Left renal pelvis (tissue), 4 donors: ENCODE measurements at regions not wholly inside any gene's neighbourhood (a gene's known extent, or its start where the extent isn't known, plus 50 kb on each side); places are given as distances from the start of the nearest gene placed in this dataset.
A peak's percentile ranks its signal among the peaks of the same experiment; 100 is the strongest.
"Not testable (repeated sequence)": the region's sequence is repeated elsewhere in the genome, so short reads cannot be mapped to it uniquely, and the experiment has no call there.

ENCODE experiments used
- DNase-seq, 4 donors: peaks; one replicate each; pipeline ENCODE4 v3.0.0-alpha.2; 2013; ENCODE audit warnings: low read depth in 4 of 4, low spot score in 3 of 4

DNA sequence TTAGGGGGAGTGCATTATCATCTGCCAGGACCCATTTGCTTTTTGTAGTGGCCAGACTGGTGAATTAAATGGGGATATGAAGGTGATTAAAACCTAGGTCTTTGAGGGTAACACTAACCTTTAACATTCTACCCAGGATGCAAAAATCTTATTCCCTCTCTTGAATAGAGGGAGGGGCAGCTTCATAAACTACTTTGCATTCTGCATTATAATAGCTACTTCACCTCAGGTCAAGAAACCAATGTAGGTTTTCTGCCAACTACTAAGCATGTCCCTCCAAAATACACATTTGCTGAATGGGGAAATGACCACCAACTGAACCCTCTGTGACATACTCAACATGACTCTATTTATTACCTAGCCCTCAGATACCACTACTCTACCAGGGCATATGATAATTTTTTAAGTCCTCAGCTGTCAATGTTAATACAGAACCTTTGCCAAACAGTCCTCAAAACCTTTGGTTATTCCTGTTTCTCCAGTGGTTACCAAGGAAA lies 477.6 kb upstream of the CD180 start:
- DNase-seq, result no peak

GRCh38 chr5:67673618-67674017 lies 477.0 kb upstream of the CD180 start:
- DNase-seq, result no peak

DNA sequence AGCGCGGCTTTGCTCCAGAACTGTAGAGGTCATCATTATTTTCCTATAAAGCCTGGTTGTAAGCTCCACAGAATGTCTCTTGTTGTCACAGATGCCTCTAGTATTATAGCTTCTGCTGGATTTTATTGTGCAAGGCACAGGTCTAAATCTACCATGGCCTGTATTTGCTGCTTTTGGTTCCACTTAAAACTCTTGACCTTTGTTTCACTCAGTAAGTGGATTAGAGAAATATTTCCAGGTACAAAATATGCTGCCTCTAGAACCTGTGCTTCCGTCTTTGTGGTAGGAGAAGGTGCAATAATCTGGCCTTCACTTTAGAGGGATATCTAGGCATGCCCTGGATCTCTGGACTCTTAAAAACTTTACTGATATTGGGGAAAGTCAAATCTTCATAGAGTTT lies 476.6 kb upstream of the CD180 start:
- DNase-seq, result no peak

DNA sequence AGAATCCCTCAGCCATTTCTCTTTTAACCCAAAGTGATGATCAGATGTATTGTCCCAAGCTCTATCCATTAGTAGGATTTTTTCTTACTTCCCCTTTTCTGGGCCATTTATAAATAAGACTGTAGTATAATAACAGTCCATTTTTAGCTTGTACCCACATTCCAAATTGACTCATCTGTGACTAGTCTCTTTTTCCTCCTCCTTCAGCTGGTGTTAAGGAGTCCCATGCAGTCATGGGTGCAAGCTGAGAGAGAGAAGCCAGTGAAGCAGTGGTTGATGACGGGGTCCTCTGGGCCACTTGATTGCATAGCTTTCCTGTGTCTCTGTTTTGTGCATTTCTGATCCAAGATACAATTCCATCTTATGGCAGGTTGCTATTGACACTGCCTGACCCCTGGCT lies 476.0 kb upstream of the CD180 start:
- DNase-seq, result no peak

- no peak for DNase-seq
These were observed 473.3 kb upstream of the CD180 start for GRCh38 chr5:67669916-67670315.

- DNase-seq, result no peak
These were observed 463.6 kb upstream of the CD180 start for GRCh38 chr5:67660149-67660548.

GRCh38 chr5:67659288-67659687 lies 462.7 kb upstream of the CD180 start:
- DNase-seq, result no peak

DNA sequence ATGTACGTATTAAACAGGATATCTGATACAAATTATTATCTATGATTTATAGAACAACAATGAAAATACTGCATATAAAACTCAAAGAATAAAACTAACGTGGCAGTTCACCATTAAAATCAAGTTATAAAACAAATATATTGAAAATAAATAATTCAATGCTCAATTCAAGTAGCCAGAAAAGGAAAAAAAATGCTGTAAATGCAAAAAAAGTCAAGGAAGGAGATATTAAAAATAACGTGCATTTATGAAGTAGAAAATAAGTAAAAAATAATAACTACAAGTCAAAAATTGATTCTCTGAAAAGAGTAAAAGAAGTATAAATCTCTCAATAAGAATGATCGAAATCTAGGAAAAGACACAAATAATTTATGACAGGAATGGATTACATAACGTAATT lies 460.5 kb upstream of the CD180 start:
- DNase-seq, result no peak

GRCh38 chr5:67652201-67652600 lies 455.6 kb upstream of the CD180 start:
- DNase-seq, result no peak

GRCh38 chr5:67651180-67651579 lies 454.6 kb upstream of the CD180 start:
- DNase-seq, result no peak

DNA sequence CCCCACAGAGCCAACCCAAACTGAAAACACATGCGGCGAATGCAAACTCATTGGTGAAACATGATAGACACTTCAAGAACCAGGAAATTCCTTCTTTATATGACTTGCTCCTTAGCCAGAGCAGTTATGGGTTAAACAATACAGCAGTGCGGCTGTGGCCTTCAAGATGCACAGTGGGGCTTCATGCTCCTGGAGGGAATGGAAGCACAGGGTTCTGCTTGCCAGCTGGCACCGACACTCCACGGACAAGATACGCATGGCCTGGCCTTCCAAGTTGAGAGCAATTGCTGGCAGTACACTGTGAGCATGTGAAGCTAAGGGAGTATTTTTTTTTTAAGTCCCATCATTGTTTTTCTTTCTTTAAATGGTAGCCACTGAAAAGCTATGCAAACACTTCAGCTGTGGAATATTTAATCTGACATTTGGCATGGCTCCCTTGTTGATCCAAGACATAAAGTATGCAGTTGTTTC lies 451.6 kb upstream of the CD180 start:
- DNase-seq, result peak; percentile 9 to 45 (median 30)

- DNase-seq, result no peak
These were observed 451.2 kb upstream of the CD180 start for GRCh38 chr5:67647772-67648171.

DNA sequence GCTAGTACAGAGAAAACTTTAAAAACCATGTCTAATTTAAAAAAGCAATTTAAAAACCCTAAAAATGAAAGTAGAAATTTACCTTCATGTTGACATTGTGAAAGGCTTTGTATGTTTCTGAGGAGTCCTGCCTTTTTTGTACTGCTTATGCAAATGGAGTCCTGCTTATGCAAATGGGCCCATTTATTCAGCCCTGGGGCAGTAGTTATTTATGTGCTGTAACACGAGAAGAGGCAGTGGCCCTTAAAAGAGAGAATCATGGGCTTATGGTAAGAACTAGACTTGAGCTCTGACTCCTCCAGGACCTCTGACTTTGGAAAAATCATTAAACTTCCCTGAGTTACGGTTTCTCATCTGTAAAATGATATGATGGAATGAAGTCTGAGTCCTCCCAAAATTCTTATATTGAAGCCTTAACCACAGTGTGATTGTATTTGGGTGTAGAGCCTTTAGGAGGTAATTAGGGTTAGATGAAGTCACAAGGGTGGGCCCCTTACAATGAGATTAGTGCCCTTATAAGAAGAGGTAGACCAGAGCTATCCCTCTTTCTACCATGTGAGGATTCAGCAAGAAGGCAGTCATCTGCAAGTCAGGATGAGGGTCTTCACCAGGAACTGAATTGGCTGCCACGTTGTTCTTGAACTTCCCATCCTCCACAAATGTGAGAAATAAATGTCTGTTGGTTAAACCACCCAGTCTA lies 447.8 kb upstream of the CD180 start:
- no peak for DNase-seq

GRCh38 chr5:67643536-67643935 lies 446.9 kb upstream of the CD180 start:
- no peak for DNase-seq

GRCh38 chr5:67639976-67640375 lies 443.4 kb upstream of the CD180 start:
- DNase-seq, result no peak

DNA sequence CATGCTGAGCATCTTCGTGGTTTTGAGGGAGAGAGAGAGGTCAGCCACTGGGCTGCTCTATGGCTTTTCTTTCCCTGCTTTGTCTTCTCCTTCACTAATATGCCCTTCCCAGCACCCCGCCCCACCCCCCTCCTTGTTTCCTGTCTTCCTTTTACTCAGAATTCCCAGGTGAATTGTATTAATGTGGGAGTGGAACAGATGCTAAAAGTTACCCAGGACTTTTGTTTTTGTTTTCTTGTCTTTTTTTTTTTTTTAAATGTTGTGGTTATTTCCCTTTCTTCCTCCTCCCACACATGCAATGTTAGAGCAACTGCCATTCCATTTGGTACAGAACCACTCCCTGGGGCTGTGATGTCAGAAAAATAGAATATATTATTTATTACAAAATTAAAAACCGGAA lies 442.7 kb upstream of the CD180 start:
- DNase-seq, result no peak

GRCh38 chr5:67636850-67637524 lies 440.4 kb upstream of the CD180 start:
- no peak for DNase-seq

GRCh38 chr5:67636091-67636490 lies 439.5 kb upstream of the CD180 start:
- DNase-seq, result no peak

- not testable (repeated sequence) for DNase-seq
These were observed 430.5 kb upstream of the CD180 start for GRCh38 chr5:67627079-67627478.

DNA sequence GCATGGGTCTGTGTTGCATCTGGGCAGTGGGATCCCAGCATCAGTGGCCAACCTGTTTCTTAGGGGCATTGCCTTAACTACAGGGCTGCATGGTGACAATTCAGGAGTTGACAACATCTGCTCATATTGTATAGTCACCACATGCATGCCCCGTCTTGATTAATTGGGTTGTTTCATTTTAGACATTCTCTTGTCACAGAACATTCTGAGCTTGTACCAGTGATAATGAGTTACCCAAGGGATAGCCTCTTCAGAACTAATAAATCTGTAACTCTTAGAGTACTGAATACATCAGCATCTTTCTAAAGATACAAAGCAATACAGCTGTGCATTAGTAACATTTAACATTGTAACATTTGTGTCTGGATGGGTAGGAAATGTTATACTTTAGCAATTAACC lies 426.5 kb upstream of the CD180 start:
- no peak for DNase-seq

GRCh38 chr5:67620424-67621397 lies 424.1 kb upstream of the CD180 start:
- no peak for DNase-seq
